Activated T-cell treated with anti-CD3 and anti-CD28 coated beads for 48 hours (primary cell): ENCODE measurements at regions not wholly inside any gene's neighbourhood (a gene's known extent, or its start where the extent isn't known, plus 50 kb on each side); places are given as distances from the start of the nearest gene placed in this dataset.

Experiments used
- DNase-seq: peaks from one replicate; pipeline ENCODE4 v3.0.0-alpha.2; 2020; ENCODE audit warnings: low read depth

DNA sequence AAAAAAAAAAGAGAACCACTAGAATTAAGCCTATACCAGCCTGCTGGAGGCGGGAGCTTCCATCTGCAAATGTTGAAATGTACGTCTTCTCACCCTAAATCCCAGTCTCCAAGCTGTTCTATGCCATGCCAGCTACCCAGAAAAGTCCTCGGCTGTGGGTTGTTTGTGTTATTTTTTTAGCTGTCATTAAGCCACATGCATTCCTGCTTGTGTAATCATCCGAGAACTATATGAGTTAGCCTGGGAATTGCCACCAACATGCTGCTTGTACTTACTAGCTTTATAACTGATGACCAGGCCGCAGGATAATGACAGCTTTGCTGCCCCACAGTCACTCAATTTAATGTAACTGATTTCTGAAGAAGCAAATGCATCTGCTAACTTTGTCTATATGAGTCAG lies 313.9 kb upstream of the SALL1 start:
- no peak for DNase-seq

GRCh38 chr16:51461255-51461654 lies 310.2 kb upstream of the SALL1 start:
- DNase-seq = no peak

DNA sequence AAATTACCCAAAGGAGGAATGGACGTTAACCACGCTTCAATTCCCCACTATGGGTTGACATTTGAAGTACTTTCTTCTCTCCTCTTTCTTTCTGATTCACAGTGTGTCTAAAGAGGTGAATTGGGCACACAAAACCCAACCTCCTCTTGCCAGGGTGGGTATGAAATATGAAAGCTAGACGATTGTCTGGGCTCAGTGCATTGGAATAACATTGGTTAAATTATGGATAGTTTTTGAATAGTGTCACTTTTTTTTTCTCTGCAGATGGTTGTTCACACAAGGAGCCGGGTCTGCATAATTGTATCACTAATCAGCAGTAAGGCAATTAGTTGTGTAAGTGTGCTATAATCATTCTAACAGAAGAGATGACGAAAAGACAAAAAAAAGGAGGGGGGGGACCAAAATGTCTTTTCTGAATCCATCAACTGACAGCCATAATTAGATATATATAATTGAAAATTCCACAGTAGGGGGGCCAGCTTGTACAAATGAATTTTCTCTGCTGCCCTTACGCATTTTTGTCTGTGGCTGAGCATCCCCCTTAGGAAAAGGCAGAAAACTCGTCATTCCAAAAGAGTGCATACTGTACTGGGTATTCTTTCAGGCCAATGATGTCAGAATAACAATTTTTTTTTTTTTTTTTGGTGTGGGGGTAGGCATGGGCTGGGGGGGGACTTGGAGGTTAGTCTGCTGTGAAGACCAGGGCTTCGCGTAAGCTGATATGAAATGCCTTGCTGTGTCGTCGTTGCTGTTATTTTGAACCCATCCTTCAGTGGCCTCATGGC lies 307.5 kb upstream of the SALL1 start:
- no peak for DNase-seq

- DNase-seq = no peak
Observed at GRCh38 chr16:51457775-51458174, 306.7 kb upstream of the SALL1 start.

DNA sequence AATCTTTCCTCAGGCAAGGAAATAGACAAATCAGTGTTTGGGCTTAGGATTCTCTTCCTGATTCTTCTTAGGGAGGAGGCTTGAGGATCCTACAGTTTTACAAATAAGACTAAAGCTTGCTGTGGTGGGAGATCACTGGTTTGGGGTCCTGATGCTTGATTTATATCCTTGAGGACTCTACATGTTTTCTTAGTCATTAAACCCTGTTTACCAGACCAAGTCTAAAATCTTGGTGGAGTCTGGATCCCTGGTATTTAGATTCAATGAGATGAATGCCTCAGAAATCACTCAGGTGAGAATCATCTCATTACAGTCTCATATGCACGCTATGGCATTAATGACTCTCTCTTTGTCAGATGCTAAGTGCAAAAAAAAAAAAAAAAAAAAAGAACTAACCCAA lies 304.3 kb upstream of the SALL1 start:
- no peak for DNase-seq

DNA sequence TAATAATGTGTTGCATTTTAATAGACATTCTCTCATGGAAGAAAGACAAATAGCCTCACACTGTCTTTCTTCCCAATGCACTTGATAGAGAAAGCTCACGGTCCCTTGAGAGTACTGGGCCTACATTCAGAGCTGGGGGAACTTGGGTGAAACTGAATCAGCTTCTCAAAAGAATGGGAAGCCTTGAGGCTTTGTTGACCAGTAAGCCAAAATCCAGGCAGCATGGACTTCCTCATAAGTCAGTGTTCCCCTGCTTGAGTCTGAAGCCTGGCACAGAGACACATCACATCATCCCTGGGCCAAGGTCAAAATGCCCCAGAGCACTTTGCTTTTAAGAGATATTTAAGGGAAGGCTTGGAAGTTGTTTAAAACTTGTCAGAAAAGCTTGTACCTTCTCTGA lies 302.2 kb upstream of the SALL1 start:
- DNase-seq = no peak

- DNase-seq = no peak
Observed at GRCh38 chr16:51450909-51451308, 299.8 kb upstream of the SALL1 start.

DNA sequence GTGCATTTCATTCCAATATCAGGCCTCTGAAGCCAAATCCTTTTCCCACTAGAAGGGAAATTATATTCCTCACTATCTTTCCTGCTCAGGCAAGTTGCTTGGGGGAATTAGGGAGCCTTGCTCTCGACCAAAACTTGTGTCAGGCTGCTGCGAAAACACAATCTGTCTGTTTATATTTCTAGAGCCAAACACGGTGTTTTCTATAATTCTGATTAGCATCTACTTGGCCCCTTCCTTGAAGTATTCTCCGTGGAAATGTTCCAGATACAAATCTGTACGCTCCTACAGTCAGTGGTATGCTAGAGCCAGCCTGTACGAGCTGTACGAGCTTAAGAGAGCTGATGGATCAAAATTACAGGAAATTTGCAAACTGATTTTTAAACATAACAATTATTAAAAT lies 299.3 kb upstream of the SALL1 start:
- no peak for DNase-seq

DNA sequence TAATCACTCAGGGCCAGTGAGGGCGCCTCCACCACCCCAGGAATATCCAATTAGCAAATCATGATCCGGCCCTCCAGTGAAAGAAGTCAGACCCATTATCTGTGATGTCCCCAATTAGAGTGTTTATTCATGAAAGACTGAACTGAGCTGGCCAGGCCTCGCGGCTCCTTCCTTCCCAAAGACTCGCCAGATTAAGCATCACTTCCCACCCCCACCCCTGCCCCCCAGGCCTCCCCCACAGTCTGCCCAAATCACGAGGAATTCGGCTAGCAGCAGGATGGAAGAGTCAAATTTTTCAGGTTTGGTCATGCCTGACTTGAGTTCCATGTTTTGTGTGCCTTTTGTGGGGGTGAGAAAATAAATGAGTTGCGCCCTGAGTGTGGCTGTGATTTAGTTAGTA lies 298.4 kb upstream of the SALL1 start:
- DNase-seq = no peak

- DNase-seq = no peak
Observed at GRCh38 chr16:51445250-51445649, 294.2 kb upstream of the SALL1 start.

DNA sequence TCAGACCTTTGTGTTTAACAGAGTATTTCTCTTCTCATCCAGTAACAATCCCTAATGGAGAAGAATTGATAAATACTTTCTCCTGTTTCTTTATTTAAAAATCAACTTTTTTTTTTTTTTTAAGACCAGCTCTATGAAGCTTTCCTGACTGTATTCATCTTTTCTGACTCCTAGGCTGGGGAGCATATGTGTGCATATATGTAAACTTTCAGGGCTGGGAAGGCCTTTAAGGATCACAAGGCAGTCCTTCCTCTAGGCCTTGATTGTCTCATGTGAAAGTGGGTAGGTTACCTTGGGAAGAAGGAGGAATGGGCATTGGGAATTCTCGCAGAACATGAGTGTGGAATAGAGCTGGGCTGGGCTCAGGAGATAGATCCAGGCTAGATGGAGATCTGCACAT lies 292.9 kb upstream of the SALL1 start:
- no peak for DNase-seq

- DNase-seq = no peak
Observed at GRCh38 chr16:51442141-51442870, 291.2 kb upstream of the SALL1 start.

DNA sequence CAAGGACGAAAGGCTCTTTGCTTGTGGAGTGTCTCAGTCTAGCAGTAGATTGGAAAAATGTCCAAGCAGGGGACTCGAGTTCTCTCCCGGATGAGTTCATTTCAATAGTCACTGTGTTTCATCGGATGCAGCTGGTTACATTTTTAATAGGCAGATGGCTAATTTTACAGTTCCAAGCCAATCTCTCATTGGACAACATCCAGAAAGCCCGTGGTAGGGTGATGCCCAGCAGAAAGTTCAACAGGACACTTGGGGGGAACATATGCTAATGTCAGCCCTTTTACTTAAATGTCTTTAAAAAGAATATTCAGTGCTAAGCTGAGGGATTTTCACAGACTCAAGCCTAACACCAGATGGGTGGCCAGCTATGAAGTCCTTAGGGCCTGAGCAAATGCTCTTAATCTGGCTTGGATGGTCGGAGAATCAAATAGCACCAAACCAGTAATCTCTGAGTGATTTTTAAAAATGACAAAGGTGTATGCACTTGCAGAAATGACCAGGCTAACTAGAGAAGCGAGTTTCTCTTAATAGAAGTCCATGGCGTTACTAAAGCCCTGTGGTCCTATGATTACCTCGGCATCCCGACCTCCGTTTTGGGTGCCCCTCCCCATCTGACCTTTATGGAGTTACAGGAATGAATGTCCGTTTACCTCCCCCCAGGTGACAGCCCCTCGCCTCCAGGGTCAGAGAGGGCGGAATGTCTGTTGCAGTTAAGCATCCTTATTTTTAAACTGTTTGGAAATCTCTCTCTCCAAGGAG lies 289.2 kb upstream of the SALL1 start:
- DNase-seq = no peak

DNA sequence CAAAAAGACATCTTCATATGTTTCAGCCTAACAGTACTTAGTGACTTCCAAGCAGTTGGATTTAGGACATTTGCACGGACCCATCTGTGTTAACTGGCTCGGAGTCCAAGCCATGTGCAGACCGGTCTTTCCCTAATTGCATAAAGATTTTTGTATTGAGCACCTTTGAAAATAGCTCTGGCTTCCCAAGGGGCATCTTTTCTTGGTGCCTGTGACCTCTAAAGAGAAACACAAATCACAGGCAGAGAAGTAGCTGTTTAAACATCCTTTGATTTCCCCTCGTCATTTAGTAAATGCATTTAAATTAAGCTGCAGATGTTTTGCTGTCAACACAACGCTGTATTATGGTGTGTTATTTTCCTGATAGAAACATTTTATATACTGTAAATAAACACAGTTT lies 288.2 kb upstream of the SALL1 start:
- DNase-seq = no peak

DNA sequence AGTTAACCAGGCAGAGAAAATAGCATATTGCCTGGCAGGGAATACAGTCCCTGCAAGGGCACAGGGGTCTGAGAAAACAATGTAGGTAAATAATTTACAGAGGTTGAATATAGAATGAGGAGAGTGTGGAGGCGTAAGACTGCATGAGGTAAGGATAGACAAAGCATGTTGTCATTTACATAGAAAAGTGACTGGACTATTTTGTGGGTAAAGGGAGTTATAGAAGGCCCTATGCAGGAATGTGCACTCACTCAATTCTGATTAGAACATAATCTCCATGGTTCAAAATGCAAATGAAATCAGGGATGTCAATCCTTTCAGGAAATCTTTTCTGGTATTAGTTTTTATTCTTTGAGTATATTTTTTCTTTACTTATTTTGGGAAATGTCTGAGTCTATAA lies 285.7 kb upstream of the SALL1 start:
- no peak for DNase-seq

DNA sequence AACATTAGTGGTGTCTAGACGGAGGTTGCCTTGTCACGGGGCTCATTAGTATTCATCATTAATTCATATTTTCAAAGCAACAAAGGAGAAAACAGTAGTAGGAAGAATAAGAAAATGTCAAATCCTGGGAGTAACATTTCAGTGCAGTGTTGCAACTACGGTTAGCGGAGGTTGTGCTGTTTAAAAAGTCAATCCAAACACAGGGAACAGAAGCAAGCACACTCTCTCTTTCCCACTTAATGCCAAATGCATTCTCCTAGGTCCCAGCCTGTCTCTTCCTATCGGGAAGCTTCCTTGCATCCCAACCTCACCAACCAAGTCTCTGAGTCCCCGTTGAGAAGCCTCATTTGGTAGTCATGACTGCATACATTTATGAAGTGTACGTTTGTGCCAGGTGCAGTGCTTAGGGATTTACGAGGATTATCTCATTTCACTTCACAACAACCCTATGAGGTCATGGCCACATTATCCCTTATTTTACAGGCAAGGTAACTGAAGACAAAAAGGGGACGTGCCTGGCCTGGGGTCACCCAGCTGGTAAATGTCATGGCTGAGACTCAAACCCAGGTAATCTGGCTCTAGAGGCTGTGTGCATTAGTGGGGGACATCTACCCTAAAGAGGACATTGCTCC lies 283.6 kb upstream of the SALL1 start:
- no peak for DNase-seq

GRCh38 chr16:51433599-51433998 lies 282.5 kb upstream of the SALL1 start:
- no peak for DNase-seq

GRCh38 chr16:51431517-51432241 lies 280.6 kb upstream of the SALL1 start:
- DNase-seq = no peak

DNA sequence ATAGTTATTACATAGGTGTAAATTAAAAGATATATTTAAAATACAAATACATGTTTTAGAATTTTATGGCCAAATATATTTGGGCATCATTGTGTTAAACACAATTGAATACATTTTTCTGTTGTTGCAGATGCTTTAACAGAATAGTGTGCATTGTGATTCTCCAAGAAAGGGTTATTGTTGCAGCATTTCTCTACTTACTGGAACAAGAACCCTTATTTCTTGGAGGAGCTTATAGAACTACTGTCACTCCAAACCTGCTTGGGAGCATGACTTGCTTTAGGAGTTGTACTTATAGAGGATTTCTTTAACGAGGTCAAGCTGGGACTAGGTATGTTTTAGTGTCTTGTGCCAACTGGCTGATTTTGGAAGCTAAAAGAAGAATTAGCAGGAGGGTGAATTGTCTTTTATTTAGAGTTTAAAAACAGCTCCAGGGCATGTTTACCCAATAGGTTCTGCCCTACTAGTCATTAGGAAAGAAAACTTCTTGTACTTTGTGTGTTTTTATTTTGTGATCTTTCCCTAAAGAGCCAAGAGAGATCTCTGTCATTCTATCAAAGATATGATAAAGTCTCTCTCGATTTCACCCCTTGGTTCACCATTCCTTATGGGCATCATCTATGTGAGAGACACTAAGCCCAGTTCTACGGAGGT lies 279.8 kb upstream of the SALL1 start:
- DNase-seq = no peak

GRCh38 chr16:51429041-51429440 lies 278.0 kb upstream of the SALL1 start:
- no peak for DNase-seq

DNA sequence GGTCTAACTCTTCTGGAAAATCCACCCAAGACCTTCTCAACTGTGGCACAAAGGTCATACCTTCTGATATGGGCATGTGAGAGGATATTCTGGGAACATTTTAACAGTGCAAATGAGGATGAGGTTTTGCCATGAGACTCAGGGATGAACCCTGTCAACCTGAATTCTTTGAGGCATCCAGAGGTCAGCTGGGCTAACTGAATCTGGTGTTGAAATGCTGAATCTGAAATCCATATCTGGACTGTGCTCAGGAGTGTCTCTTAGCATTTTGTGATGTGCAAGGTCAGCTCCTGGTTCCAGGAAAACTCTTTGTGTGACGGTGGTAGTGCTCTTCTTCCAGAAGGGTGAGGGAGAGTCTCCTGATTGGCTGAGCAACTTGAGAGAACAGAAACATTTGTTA lies 276.0 kb upstream of the SALL1 start:
- no peak for DNase-seq
